ENCODE measurements at regions not wholly inside any gene's neighbourhood (a gene's known extent, or its start where the extent isn't known, plus 50 kb on each side); places are given as distances from the start of the nearest gene placed in this dataset.

DNA sequence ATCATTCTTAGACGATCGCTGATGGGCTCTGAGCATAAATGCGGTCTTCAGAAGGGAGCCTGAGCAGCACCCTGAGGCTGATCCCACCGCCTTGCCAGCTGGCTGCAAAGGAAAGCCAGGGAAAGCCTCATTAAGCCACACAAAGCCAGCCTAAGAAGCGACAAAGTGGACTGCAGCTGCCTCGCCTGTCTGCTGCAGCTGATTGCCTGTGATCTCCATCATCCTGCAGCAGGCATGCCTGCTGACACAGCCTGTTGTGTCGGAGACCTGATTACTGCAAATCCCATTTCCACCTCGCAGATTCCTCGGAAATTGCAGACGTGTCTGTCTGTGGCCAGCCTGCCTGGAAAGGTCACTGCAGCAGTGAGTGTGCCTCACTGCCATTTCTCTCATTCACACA, 1087.0 kb upstream of the AUTS2 start:
- DNase-seq (ENCODE audit: low read depth in 2 of 2) = peak in 1 of 2 donors; percentile 39
- H3K9ac ChIP-seq (ENCODE audit: insufficient read depth, low read length) = no peak overlapping the region
- no peaks in the 10 kb centered on the region for H4K20me1 ChIP-seq (ENCODE audit: control insufficient read depth, extremely low read depth, insufficient read depth, low read length)
- H3K4me3 ChIP-seq (replicated peaks in 1 of 4; ENCODE audit: control extremely low read depth in 1 of 4, insufficient read depth in 1 of 4, low read depth in 3 of 4, low read length in 4 of 4) = no peak overlapping the region
- H3K79me2 ChIP-seq (ENCODE audit: control insufficient read depth, insufficient read depth, low read length) = no peaks in the 10 kb centered on the region
- no peak overlapping the region for H2AFZ ChIP-seq (ENCODE audit: low read length)
- no peak overlapping the region for H3K4me2 ChIP-seq (ENCODE audit: extremely low read depth, insufficient read depth, low read length)
- no peaks in the 10 kb centered on the region for H3K36me3 ChIP-seq (ENCODE audit: control insufficient read depth, insufficient read depth, low read length)
- H3K27me3 ChIP-seq (ENCODE audit: control insufficient read depth, insufficient read depth, low read length) = no peaks in the 10 kb centered on the region
- H3K27ac ChIP-seq (ENCODE audit: insufficient read depth, low read length) = no peak overlapping the region
- no peaks in the 10 kb centered on the region for H3K4me1 ChIP-seq (ENCODE audit: control insufficient read depth, extremely low read depth, insufficient read depth, low read length)
- TF ChIP-seq EZH2 (IDR thresholded peaks at IDR 0.05; ENCODE audit: low read length, missing control alignments) (no peak), CTCF (conservative IDR thresholded peaks at IDR 0.05 in 1 of 2, IDR thresholded peaks at IDR 0.05 in 1 of 2; ENCODE audit: low read depth in 1 of 2, low read length in 2 of 2) (no peak)
- no peaks in the 10 kb centered on the region for H3K9me3 ChIP-seq (ENCODE audit: control insufficient read depth, insufficient read depth, low read depth, low read length)

GRCh38 chr7:68512466-68512865, 1085.8 kb upstream of the AUTS2 start:
- TF ChIP-seq CTCF (conservative IDR thresholded peaks at IDR 0.05 in 1 of 2, IDR thresholded peaks at IDR 0.05 in 1 of 2; ENCODE audit: low read depth in 1 of 2, low read length in 2 of 2) (no peak), EZH2 (IDR thresholded peaks at IDR 0.05; ENCODE audit: low read length, missing control alignments) (no peak)
- DNase-seq (ENCODE audit: low read depth in 2 of 2) = no peak
- no peak overlapping the region for H3K4me3 ChIP-seq (replicated peaks in 1 of 4; ENCODE audit: control extremely low read depth in 1 of 4, insufficient read depth in 1 of 4, low read depth in 3 of 4, low read length in 4 of 4)
- H2AFZ ChIP-seq (ENCODE audit: low read length) = no peak overlapping the region
- H3K79me2 ChIP-seq (ENCODE audit: control insufficient read depth, insufficient read depth, low read length) = no peaks in the 10 kb centered on the region
- no peak overlapping the region for H3K9ac ChIP-seq (ENCODE audit: insufficient read depth, low read length)
- H3K36me3 ChIP-seq (ENCODE audit: control insufficient read depth, insufficient read depth, low read length) = no peaks in the 10 kb centered on the region
- H4K20me1 ChIP-seq (ENCODE audit: control insufficient read depth, extremely low read depth, insufficient read depth, low read length) = no peaks in the 10 kb centered on the region
- H3K27ac ChIP-seq (ENCODE audit: insufficient read depth, low read length) = no peak overlapping the region
- no peak overlapping the region for H3K4me2 ChIP-seq (ENCODE audit: extremely low read depth, insufficient read depth, low read length)
- H3K4me1 ChIP-seq (ENCODE audit: control insufficient read depth, extremely low read depth, insufficient read depth, low read length) = no peaks in the 10 kb centered on the region
- H3K9me3 ChIP-seq (ENCODE audit: control insufficient read depth, insufficient read depth, low read depth, low read length) = no peaks in the 10 kb centered on the region
- no peaks in the 10 kb centered on the region for H3K27me3 ChIP-seq (ENCODE audit: control insufficient read depth, insufficient read depth, low read length)

DNA sequence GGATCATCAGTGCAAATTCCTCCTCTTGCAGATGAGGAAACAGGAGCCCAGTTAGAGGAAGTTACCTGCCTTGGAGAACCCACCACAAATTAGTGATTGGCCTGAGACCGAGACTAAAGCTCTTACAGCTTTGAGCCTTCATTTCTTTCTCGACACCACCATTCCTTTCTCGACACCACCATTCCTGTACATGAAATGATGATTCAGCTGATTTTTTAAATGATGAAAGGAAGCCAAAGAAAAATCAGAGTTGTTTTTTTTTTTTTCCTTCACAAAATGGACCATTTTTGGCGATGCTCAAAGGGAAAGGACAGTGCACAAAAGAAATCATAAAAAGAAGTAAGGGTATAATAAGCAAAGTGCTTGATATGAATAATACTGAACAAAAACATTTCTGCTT, 1080.2 kb upstream of the AUTS2 start:
- Histone ChIP-seq H4K20me1 (ENCODE audit: control insufficient read depth, extremely low read depth, insufficient read depth, low read length) (no peaks in the 10 kb centered on the region), H3K4me3 (replicated peaks in 1 of 4; ENCODE audit: control extremely low read depth in 1 of 4, insufficient read depth in 1 of 4, low read depth in 3 of 4, low read length in 4 of 4) (no peak overlapping the region), H3K36me3 (ENCODE audit: control insufficient read depth, insufficient read depth, low read length) (no peaks in the 10 kb centered on the region), H2AFZ (ENCODE audit: low read length) (no peak overlapping the region), H3K79me2 (ENCODE audit: control insufficient read depth, insufficient read depth, low read length) (no peaks in the 10 kb centered on the region), H3K9ac (ENCODE audit: insufficient read depth, low read length) (no peak overlapping the region), H3K9me3 (ENCODE audit: control insufficient read depth, insufficient read depth, low read depth, low read length) (no peaks in the 10 kb centered on the region), H3K4me1 (ENCODE audit: control insufficient read depth, extremely low read depth, insufficient read depth, low read length) (no peaks in the 10 kb centered on the region), H3K4me2 (ENCODE audit: extremely low read depth, insufficient read depth, low read length) (no peak overlapping the region), H3K27ac (ENCODE audit: insufficient read depth, low read length) (no peak overlapping the region), H3K27me3 (ENCODE audit: control insufficient read depth, insufficient read depth, low read length) (no peaks in the 10 kb centered on the region)
- TF ChIP-seq CTCF (conservative IDR thresholded peaks at IDR 0.05 in 1 of 2, IDR thresholded peaks at IDR 0.05 in 1 of 2; ENCODE audit: low read depth in 1 of 2, low read length in 2 of 2) = no peak
- no peak for TF ChIP-seq EZH2 (IDR thresholded peaks at IDR 0.05; ENCODE audit: low read length, missing control alignments)
- DNase-seq (ENCODE audit: low read depth in 2 of 2) = no peak

Measured in fibroblast of lung (primary cell).